Upper lobe of right lung (tissue), 1 donor: ENCODE measurements at regions not wholly inside any gene's neighbourhood (a gene's known extent, or its start where the extent isn't known, plus 50 kb on each side); places are given as distances from the start of the nearest gene placed in this dataset.
A peak's percentile ranks its signal among the peaks of the same experiment; 100 is the strongest.
"Not testable (repeated sequence)": the region's sequence is repeated elsewhere in the genome, so short reads cannot be mapped to it uniquely, and the experiment has no call there.

Source experiments
- ATAC-seq: fragments of 200-7000 bp; cut with Tn5 transposase; one replicate; pipeline ENCODE4 v1.9.1; 2020; ENCODE audit warnings: mild to moderate bottlenecking, moderate library complexity
- DNase-seq: peaks from one replicate; pipeline ENCODE4 v3.0.0-alpha.2; 2020
- H3K27ac ChIP-seq: fragments of 200-600 bp; one replicate; pipeline ENCODE4 v1.8.0; 2022
- H3K27me3 ChIP-seq: fragments of 200-600 bp; one replicate; pipeline ENCODE4 v1.8.0; 2022; ENCODE audit warnings: mild to moderate bottlenecking
- H3K36me3 ChIP-seq: fragments of 200-600 bp; one replicate; pipeline ENCODE4 v1.8.0; 2022
- H3K4me1 ChIP-seq: fragments of 200-600 bp; one replicate; pipeline ENCODE4 v1.8.0; 2022
- H3K4me3 ChIP-seq: fragments of 200-600 bp; one replicate; pipeline ENCODE4 v1.8.0; 2022; ENCODE audit warnings: mild to moderate bottlenecking
- H3K9me3 ChIP-seq: fragments of 200-600 bp; one replicate; pipeline ENCODE4 v1.8.0; 2022
- CTCF ChIP-seq: fragments of 200-600 bp; IDR thresholded peaks from one replicate; pipeline ENCODE4 v1.8.0; 2022; ENCODE audit warnings: antibody characterized with exemption
- intact Hi-C: fragments of 100-400 bp; cut with DNase I; formaldehyde crosslinking; loops from one replicate; pipeline ENCODE4 v1.11.0; 2022
- donor health status: DM: no; HTN: yes; CAD: no; lungs with severe emphysema.

GRCh38 chr11:82184966-82185365 lies 548.7 kb downstream of the FAM181B start:
- Histone ChIP-seq H3K4me1 (no peaks in the 10 kb centered on the region), H3K9me3 (no peaks in the 10 kb centered on the region), H3K36me3 (no peaks in the 10 kb centered on the region), H3K4me3 (no peak overlapping the region), H3K27me3 (no peaks in the 10 kb centered on the region), H3K27ac (no peak overlapping the region)
- no peak for TF ChIP-seq CTCF
- intact Hi-C loops = no loop called here
- DNase-seq (no peak), ATAC-seq (no peak)

- no peak overlapping the region for H3K27ac ChIP-seq
- TF ChIP-seq CTCF = no peak
- ATAC-seq (no peak), DNase-seq (no peak)
- H3K27me3 ChIP-seq = no peaks in the 10 kb centered on the region
- intact Hi-C loops = no loop called here
- no peak overlapping the region for H3K4me3 ChIP-seq
- H3K9me3 ChIP-seq = no peaks in the 10 kb centered on the region
- no peaks in the 10 kb centered on the region for H3K4me1 ChIP-seq
- H3K36me3 ChIP-seq = no peaks in the 10 kb centered on the region
Observed at GRCh38 chr11:82183346-82183745, 550.3 kb downstream of the FAM181B start.

GRCh38 chr11:82182697-82183096 lies 551.0 kb downstream of the FAM181B start:
- H3K27me3 ChIP-seq, ATAC-seq, H3K4me3 ChIP-seq, H3K9me3 ChIP-seq, H3K4me1 ChIP-seq, DNase-seq, H3K27ac ChIP-seq, intact Hi-C loops, H3K36me3 ChIP-seq: not testable (repeated sequence)

GRCh38 chr11:82181796-82182195 lies 551.9 kb downstream of the FAM181B start:
- H3K27me3 ChIP-seq, H3K27ac ChIP-seq, H3K4me1 ChIP-seq, H3K9me3 ChIP-seq, intact Hi-C loops, H3K36me3 ChIP-seq, ATAC-seq, H3K4me3 ChIP-seq: not testable (repeated sequence)
- peak; percentile 49 for DNase-seq

GRCh38 chr11:82176945-82177344 lies 556.7 kb downstream of the FAM181B start:
- Histone ChIP-seq H3K4me1 (no peaks in the 10 kb centered on the region), H3K9me3 (no peaks in the 10 kb centered on the region), H3K36me3 (no peaks in the 10 kb centered on the region), H3K4me3 (no peak overlapping the region), H3K27me3 (no peaks in the 10 kb centered on the region), H3K27ac (no peak overlapping the region)
- DNase-seq (no peak), ATAC-seq (no peak)
- intact Hi-C loops = no loop called here
- no peak for TF ChIP-seq CTCF

- no peak for TF ChIP-seq CTCF
- Histone ChIP-seq H3K9me3 (no peaks in the 10 kb centered on the region), H3K27ac (no peak overlapping the region), H3K36me3 (no peaks in the 10 kb centered on the region), H3K27me3 (no peaks in the 10 kb centered on the region), H3K4me1 (no peaks in the 10 kb centered on the region), H3K4me3 (no peak overlapping the region)
- DNase-seq (no peak), ATAC-seq (no peak)
- intact Hi-C loops = no loop called here
Observed at GRCh38 chr11:82176365-82176764, 557.3 kb downstream of the FAM181B start.

GRCh38 chr11:82174610-82175009 lies 559.1 kb downstream of the FAM181B start:
- H3K27me3 ChIP-seq = no peaks in the 10 kb centered on the region
- H3K9me3 ChIP-seq = no peaks in the 10 kb centered on the region
- no peak for DNase-seq
- no peaks in the 10 kb centered on the region for H3K4me1 ChIP-seq
- no peaks in the 10 kb centered on the region for H3K36me3 ChIP-seq
- no peak for ATAC-seq
- no peak overlapping the region for H3K4me3 ChIP-seq
- intact Hi-C loops = no loop called here
- H3K27ac ChIP-seq = no peak overlapping the region
- no peak for TF ChIP-seq CTCF
